Brain pericyte (primary cell): ENCODE measurements at regions not wholly inside any gene's neighbourhood (a gene's known extent, or its start where the extent isn't known, plus 50 kb on each side); places are given as distances from the start of the nearest gene placed in this dataset.
"Not testable (repeated sequence)": the region's sequence is repeated elsewhere in the genome, so short reads cannot be mapped to it uniquely, and the experiment has no call there.

Experiments used
- DNase-seq: peaks from one replicate; pipeline ENCODE4 v3.0.0-alpha.2; 2012; ENCODE audit warnings: low read depth, low spot score

- no peak for DNase-seq
Measured at GRCh38 chr5:18778225-18778624, 1144.0 kb downstream of the TAF11L14 start.

- no peak for DNase-seq
Measured at GRCh38 chr5:18789218-18789998, 1155.1 kb downstream of the TAF11L14 start.

GRCh38 chr5:18792145-18792544, 1157.9 kb downstream of the TAF11L14 start:
- DNase-seq: no peak

- DNase-seq: no peak
Measured at GRCh38 chr5:18797222-18797621, 1163.0 kb downstream of the TAF11L14 start.

- no peak for DNase-seq
Measured at GRCh38 chr5:18798058-18798457, 1163.8 kb downstream of the TAF11L14 start.

GRCh38 chr5:18799482-18800128, 1165.3 kb downstream of the TAF11L14 start:
- DNase-seq: no peak

- DNase-seq: no peak
Measured at GRCh38 chr5:18800293-18801025, 1166.2 kb downstream of the TAF11L14 start.

- DNase-seq: not testable (repeated sequence)
Measured at GRCh38 chr5:18801413-18801812, 1167.2 kb downstream of the TAF11L14 start.

- no peak for DNase-seq
Measured at GRCh38 chr5:18802336-18802735, 1168.1 kb downstream of the TAF11L14 start.

GRCh38 chr5:18805376-18805775, 1171.1 kb downstream of the TAF11L14 start:
- DNase-seq: no peak

GRCh38 chr5:18807256-18808149, 1173.2 kb downstream of the TAF11L14 start:
- DNase-seq: no peak

- no peak for DNase-seq
Measured at GRCh38 chr5:18811661-18812060, 1176.3 kb downstream of the CDH18 start.

- no peak for DNase-seq
Measured at GRCh38 chr5:18828351-18828750, 1159.6 kb downstream of the CDH18 start.

- DNase-seq: no peak
Measured at GRCh38 chr5:18829539-18829938, 1158.5 kb downstream of the CDH18 start.

- no peak for DNase-seq
Measured at GRCh38 chr5:18850216-18850615, 1137.8 kb downstream of the CDH18 start.

- no peak for DNase-seq
Measured at GRCh38 chr5:18872978-18873377, 1115.0 kb downstream of the CDH18 start.

GRCh38 chr5:18876565-18876964, 1111.4 kb downstream of the CDH18 start:
- DNase-seq: no peak

GRCh38 chr5:18881615-18882014, 1106.4 kb downstream of the CDH18 start:
- no peak for DNase-seq

GRCh38 chr5:18882154-18882553, 1105.8 kb downstream of the CDH18 start:
- no peak for DNase-seq

GRCh38 chr5:18888821-18889220, 1099.2 kb downstream of the CDH18 start:
- no peak for DNase-seq

- no peak for DNase-seq
Measured at GRCh38 chr5:18900644-18901043, 1087.4 kb downstream of the CDH18 start.

- no peak for DNase-seq
Measured at GRCh38 chr5:18920966-18921365, 1067.0 kb downstream of the CDH18 start.
